ENCODE measurements at regions not wholly inside any gene's neighbourhood (a gene's known extent, or its start where the extent isn't known, plus 50 kb on each side); places are given as distances from the start of the nearest gene placed in this dataset.

DNA sequence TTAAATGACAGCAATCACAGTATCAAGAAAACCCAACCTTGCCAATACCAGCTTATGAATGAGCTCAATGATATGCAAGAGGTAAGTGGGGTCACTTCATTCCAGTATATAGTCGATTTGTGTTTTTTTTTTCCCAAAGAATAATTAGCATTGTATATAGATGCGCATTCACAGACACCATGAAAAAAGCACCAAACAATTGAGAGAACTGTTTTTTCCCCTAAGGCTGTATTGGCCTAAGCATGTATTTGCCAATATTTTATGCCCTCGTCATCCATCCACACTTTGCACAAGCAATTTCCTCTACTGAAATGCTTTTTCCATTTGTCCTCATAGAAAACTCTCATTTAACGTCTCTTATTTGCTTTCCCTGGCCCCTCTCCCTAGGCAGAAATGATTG, 213.7 kb downstream of the SAMD5 start:
- no peak for DNase-seq

- DNase-seq: no peak
Measured at GRCh38 chr6:147724454-147724853, 216.0 kb downstream of the SAMD5 start.

DNA sequence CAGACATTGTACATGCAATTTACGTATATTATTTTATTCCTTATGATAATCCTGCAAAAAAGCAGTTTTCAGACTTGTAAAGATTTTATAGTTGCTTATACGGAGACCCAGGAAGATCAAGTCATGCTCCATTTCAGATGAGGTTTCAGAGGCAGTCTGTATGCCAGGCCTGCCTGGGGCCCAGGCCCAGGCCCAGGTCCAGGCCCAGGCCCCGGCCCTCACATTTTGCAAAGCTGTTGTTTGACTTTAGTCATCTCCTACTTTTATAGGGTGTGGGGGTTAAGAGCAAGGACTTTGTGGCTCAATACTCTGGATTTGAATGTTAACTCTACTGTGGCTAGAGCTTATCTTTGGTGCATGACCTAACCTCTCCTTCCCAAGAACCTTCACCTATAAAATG, 217.9 kb downstream of the SAMD5 start:
- DNase-seq: no peak

GRCh38 chr6:147728903-147729302, 220.4 kb downstream of the SAMD5 start:
- no peak for DNase-seq

DNA sequence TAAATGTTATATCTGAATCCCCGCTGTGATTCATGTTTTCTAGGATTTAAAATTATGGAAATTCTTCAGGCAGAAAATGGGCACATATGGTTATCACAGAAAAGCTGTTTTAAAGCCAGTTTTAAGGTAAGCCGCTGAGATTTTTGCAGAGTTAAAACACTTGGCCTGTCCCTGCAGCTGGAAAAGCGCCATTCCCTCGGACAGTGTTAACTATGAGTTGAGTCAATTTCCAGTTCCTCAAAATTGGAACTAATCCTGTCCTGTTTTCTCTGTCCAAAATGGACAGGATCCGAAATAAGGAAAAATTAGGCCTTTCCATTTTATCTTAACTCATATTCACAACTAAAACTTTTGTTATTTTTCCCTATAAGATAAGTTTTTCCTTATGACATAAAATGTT, 225.2 kb downstream of the SAMD5 start:
- no peak for DNase-seq

DNA sequence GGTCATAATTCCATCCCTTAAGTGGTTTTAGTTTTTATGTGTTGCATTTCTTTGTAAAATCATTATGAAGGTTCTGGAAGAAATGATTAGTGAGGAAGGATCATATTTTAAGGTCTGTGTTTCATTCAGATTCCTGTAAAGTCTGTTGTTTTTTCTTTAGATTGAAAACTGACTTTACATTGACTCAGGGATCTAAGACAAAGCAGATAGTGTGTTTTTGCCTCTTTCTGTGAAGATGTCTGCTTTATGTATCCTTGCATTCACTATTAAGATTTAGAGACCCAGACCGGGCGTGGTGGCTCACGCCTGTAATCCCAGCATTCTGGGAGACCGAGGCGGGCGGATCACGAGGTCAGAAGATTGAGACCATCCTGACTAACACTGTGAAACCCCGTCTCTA, 225.7 kb downstream of the SAMD5 start:
- DNase-seq: no peak

DNA sequence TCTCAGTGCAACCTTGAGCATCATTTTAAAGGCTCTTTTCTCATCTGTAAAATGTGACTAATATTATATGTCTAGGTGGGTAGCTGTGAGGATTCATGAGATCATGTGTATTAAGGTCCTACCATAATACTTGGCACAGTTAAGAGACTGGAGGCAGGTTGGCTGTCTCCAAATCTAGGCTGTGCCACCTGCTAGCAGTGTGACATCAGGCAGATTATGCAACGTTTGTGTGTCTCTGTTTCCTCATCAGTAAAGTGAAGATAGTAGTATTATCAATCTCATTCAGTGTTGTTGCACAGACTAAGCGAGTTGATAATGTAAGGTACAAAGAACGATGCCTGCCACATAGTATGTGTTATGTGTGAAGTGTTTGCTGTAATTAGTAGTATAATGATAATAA, 227.4 kb downstream of the SAMD5 start:
- DNase-seq: no peak

DNA sequence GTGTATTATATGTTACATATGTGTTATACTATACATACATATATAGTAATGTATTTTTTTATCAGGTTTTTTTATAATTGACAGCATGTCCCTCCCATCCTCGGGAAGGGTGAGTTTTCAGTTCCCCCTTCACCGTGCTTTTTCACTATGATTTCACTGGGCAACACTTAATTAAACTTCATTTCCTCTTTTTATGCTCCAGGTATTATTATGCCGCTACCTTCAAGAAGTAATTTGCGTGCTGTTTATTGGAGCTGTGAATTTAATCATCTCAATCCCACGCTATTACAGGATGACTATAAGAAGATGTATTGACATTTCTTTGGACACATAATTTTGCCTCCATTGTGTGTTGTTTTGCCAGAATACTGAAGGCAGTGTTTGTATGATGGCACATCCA, 228.6 kb downstream of the SAMD5 start:
- no peak for DNase-seq

DNA sequence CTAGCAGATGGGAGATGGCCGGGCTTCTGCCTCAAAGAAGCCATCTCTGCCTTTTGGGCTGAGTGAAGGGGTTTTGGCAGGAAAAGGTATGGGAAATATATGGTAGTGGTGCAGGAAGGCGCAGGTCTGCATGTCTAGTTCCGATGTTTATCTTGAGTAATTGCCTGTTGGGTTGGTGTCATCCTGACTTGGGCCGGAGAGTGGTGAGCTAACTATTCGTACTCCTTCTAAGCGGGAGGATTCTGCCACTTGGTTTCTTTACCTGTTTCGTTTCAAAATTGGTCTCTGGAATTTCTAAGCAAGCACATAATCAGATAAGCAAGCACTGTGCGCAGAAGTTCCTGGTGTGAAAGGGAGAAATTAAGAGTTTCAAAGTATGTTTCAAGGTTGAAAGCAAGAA, 229.6 kb downstream of the SAMD5 start:
- DNase-seq: no peak

- DNase-seq: no peak
Measured at GRCh38 chr6:147738516-147739162, 230.1 kb downstream of the SAMD5 start.

GRCh38 chr6:147740326-147740725, 231.8 kb downstream of the SAMD5 start:
- no peak for DNase-seq

GRCh38 chr6:147740916-147741315, 232.4 kb downstream of the SAMD5 start:
- no peak for DNase-seq

DNA sequence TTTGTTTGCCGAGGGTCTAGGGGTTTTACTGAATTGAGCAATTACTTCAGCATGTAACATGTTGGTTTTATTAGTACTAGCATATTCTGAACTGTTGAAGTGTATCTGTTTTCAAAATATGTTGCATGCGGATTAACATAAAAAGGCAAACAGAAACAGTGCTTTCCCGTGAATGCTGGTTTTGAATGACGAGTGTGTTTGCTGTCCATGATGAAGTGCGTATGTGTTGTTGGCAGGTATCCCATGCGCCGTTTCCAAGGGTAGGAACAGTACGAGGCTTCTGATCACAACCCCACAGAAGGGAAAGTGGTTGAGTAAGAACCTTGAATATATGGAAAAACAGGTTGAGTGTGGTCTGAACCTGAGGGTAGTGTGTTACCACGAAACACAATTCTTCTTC, 232.9 kb downstream of the SAMD5 start:
- no peak for DNase-seq

DNA sequence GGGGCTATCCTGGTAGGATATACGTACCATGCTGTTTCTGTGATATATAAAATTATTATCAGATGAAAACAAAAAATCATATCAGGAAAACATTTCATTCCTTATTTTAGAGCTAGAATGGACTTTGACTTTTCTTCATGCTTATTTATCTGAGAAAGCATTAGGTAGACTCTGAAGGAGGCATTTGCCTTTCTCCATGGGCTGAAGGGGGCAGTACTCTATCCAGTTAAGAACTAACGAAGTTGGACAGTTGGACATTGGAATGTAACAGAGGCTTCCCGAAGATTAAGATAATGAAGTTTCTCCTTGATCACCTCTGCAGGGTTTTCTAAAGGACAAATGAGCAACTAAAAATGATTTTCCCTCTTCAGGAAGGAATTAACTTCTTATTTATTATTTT, 233.9 kb downstream of the SAMD5 start:
- DNase-seq: no peak

- no peak for DNase-seq
Measured at GRCh38 chr6:147744012-147744411, 235.5 kb downstream of the SAMD5 start.

- DNase-seq: no peak
Measured at GRCh38 chr6:147749331-147749730, 240.8 kb downstream of the SAMD5 start.

- DNase-seq: no peak
Measured at GRCh38 chr6:147750413-147750812, 241.9 kb downstream of the SAMD5 start.

GRCh38 chr6:147751232-147751631, 242.7 kb downstream of the SAMD5 start:
- no peak for DNase-seq

DNA sequence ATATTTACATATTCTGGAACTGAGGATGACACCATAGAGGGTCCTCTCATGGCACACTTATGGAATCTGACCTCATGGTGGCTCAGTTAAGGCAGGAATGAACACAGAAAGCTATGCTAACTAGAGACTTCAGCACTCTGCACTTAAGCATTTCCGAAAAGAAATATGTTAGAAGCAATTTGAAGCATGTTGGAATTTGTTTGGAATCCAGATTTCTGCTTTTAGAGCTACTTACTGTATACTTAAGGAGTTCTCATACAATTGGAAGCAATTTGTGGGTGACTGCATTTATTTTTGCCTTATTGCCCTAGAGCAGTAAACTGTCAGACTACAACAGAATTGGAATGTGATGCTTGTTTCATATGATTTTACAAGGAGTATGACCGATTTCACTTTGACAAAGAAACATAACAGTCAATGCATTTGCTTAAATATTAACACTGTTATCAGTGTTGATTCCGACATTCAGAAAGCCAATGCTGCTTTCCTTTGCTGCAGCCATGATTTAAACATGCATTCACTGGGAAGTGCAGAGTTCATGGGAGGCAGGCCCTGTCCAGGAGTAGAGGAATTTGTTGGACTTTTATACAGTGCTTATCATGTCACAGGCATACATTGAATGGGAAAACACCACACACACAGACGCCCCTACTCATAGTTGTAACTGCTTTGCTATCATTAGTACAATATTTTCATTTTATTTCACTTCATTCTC, 244.4 kb downstream of the SAMD5 start:
- DNase-seq: no peak

- DNase-seq: no peak
Measured at GRCh38 chr6:147755999-147756398, 247.5 kb downstream of the SAMD5 start.

- no peak for DNase-seq
Measured at GRCh38 chr6:147756891-147757290, 248.4 kb downstream of the SAMD5 start.

DNA sequence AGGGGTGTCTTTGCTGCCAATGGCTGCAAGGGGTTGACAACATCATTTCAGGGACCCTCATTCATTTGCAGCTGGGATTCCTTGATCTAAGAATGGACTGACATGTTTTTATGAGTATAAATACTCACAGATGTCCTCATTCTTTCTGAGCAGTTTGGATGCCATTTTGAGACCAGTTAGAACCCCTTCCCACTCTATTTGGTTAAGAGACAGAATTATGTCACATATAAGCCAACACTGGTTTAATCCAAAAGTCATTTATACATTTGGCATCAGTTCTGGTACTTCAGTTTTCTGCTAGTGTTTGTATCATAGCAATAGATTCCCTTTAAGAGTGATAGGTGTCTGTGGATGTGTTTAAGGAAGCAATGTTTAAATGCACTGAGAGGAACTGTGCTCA, 248.8 kb downstream of the SAMD5 start:
- DNase-seq: no peak

DNA sequence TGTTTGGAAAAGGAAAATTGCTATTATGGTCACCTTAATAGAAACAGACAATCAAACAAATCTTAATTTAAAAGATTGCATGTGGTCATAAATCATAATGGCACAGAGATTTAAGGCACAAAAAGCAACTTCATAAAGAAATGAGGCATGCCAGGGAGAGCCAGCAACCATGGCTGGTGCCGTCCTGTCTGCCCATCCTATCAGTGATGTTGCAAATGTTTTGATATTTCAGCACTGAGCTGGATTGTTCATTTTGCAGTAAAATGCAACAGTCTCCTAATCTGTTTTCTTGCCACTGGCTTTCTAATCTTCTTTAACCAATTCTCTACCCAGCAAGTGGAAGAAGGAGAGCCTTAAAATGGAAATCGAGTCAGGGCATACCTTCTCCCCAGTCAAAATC, 249.8 kb downstream of the SAMD5 start:
- DNase-seq: no peak

DNA sequence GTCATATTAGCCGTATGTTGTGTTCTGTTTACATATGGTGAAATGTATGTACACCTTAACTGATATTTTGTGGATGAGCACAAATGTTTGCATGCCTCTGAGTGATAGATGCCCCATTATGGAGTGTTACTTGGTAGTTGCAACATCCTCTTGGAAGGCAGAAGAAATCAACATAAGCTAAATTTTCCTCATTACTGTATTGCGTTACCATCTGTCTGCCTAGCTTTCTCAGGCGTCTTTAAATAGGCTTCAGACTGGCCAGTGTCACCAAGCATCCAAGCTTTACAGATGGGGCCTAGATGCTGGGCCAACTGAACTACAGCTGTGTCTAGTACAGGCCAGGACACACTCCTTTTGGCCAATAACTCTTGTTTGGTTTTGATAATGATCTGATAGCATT, 250.6 kb downstream of the SAMD5 start:
- no peak for DNase-seq

GRCh38 chr6:147759536-147759935, 251.0 kb downstream of the SAMD5 start:
- DNase-seq: no peak
